Hepatocyte (in vitro differentiated cells): ENCODE measurements at regions not wholly inside any gene's neighbourhood (a gene's known extent, or its start where the extent isn't known, plus 50 kb on each side); places are given as distances from the start of the nearest gene placed in this dataset.

ENCODE experiments used
- EZH2 ChIP-seq: fragments of 200-600 bp; sonication (generic); IDR thresholded peaks from 2 replicates; pipeline ENCODE4 v1.6.1; 2016; ENCODE audit warnings: antibody characterized with exemption, mild to moderate bottlenecking, borderline replicate concordance
- TF ChIP-seq, protein P1 (sequence below): fragments of 200-600 bp; sonication (generic); IDR thresholded peaks from 2 replicates; pipeline ENCODE4 v1.5.1; 2016; ENCODE audit warnings: antibody characterized with exemption, mild to moderate bottlenecking; ENCODE audit not compliant: poor library complexity

DNA sequence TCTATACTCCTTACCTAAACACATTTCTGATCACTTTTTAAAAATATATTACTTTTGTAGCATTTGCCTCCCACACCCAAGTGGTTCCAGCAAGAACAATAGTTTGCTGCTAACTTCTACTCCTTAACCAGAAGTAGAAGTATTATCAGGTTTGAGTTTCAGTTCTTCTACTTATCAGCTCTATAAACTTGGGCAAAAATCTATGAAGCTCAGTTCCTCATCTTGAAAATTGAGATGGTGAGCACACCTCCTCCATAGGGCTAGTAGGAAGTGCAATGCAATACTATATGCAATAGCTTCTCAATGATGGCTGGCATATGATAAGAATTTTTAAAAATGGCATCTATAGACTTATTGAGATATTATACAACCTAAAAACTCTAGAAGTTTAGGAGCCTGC is 283.7 kb downstream of the TLR4 start:
- TF ChIP-seq, protein P1, sequence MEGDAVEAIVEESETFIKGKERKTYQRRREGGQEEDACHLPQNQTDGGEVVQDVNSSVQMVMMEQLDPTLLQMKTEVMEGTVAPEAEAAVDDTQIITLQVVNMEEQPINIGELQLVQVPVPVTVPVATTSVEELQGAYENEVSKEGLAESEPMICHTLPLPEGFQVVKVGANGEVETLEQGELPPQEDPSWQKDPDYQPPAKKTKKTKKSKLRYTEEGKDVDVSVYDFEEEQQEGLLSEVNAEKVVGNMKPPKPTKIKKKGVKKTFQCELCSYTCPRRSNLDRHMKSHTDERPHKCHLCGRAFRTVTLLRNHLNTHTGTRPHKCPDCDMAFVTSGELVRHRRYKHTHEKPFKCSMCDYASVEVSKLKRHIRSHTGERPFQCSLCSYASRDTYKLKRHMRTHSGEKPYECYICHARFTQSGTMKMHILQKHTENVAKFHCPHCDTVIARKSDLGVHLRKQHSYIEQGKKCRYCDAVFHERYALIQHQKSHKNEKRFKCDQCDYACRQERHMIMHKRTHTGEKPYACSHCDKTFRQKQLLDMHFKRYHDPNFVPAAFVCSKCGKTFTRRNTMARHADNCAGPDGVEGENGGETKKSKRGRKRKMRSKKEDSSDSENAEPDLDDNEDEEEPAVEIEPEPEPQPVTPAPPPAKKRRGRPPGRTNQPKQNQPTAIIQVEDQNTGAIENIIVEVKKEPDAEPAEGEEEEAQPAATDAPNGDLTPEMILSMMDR, result no peak
- no peak for TF ChIP-seq EZH2
